Heart left ventricle (tissue), 13 donors: ENCODE measurements at regions not wholly inside any gene's neighbourhood (a gene's known extent, or its start where the extent isn't known, plus 50 kb on each side); places are given as distances from the start of the nearest gene placed in this dataset.

Source experiments
- CTCF ChIP-seq, 12 donors: fragments of 200-600 bp; sonication (generic) in 4 of 12; IDR thresholded peaks; one replicate each; pipeline versions ENCODE4 v1.5.0 to v1.8.0; 2018 to 2022; ENCODE audit warnings: antibody characterized with exemption in 12 of 12, mild to moderate bottlenecking in 5 of 12
- POLR2A ChIP-seq, 2 donors: fragments of 450-650 bp; IDR thresholded peaks; one replicate each; pipeline ENCODE4 v1.6.1; 2017; ENCODE audit warnings: antibody characterized with exemption in 2 of 2, mild to moderate bottlenecking in 2 of 2, moderate library complexity in 2 of 2
- donor health status: ischemic (EF 13 %, LVEDD 7.1; RV severe dilation, severe dysfunction).
- donor health status: DM: no; HTN: yes; CAD: no.
- donor health status: DM: no; HTN: no; CAD: no.
- donor health status: ischemic (EF 25% LVEDD 6.9; RV normal size, moderate dysfunction).
- donor health status: ischemic (EF 25% LVEDD 5.7; RV mildly dilated, moderate dysfunction).
- donor health status: ischemic (EF 35%, LVEDD 5.7; RV mildly dilated, moderate dysfunction).
- donor health status: nonischemic (EF 11% LVEDD 7.7; RV severe dilation, severe dysfunction).
- donor health status: DM: yes; HTN: yes; CAD: no.
- donor health status: PGD.
- donor health status: ischemic (EF 29% LVEDD 5.4; RV normal size, mild dysfunction).
- donor health status: nonischemic (EF 23%, LVEDD 6.1; RV moderate dilation, normal function).

GRCh38 chr2:176419591-176420071 is 150.4 kb downstream of the MTX2 start:
- TF ChIP-seq POLR2A (IDR thresholded peaks at IDR 0.05) (no peak), CTCF (IDR thresholded peaks at IDR 0.05) (no peak)
